Esophagus muscularis mucosa (tissue), 4 donors: ENCODE measurements at regions not wholly inside any gene's neighbourhood (a gene's known extent, or its start where the extent isn't known, plus 50 kb on each side); places are given as distances from the start of the nearest gene placed in this dataset.

Experiments
- EP300 ChIP-seq: sonication (generic); formaldehyde crosslinking; IDR thresholded peaks from one replicate; pipeline ENCODE4 v1.6.1; 2017; ENCODE audit warnings: antibody characterized with exemption
- POLR2A ChIP-seq: fragments of 450-650 bp; IDR thresholded peaks from one replicate; pipeline ENCODE4 v1.6.1; 2017; ENCODE audit warnings: antibody characterized with exemption, moderate library complexity, mild to moderate bottlenecking, low read depth
- POLR2AphosphoS5 ChIP-seq, 2 donors: sonication (generic); formaldehyde crosslinking; IDR thresholded peaks; one replicate each; pipeline ENCODE4 v1.6.1; 2017; ENCODE audit warnings: antibody characterized with exemption in 2 of 2
- TF ChIP-seq, protein P1 (sequence below), 3 experiments: fragments of 200-600 bp in 2 of 3; fragments of 450-650 bp in 1 of 3; sonication (generic) in 2 of 3; IDR thresholded peaks; one replicate each; pipeline ENCODE4 v1.5.1; 2017 to 2019; ENCODE audit warnings: antibody characterized with exemption in 3 of 3, mild to moderate bottlenecking in 2 of 3, moderate library complexity in 1 of 3

DNA sequence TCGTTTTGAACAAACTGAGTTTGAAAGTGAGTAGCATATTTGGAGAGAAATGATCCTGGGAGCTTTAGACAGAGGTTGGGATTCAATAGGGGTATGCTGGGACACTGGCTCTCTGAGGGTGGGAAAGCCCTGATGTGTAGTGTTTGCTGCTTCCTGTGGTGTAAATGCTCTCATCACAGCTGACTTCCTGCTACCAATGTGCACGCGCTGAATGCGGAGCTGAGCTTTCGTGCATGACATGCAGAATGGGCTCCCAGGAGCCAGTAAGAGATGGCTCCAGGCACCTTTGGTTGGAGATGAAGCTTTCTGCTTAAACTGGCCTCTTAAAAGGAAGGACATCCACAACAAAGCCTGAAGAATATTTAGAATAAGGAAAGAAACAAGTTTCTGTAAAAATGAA is 224.1 kb upstream of the CCDC150 start:
- TF ChIP-seq POLR2AphosphoS5 (IDR thresholded peaks at IDR 0.05) (no peak), POLR2A (no peak), EP300 (no peak)
- TF ChIP-seq, protein P1, sequence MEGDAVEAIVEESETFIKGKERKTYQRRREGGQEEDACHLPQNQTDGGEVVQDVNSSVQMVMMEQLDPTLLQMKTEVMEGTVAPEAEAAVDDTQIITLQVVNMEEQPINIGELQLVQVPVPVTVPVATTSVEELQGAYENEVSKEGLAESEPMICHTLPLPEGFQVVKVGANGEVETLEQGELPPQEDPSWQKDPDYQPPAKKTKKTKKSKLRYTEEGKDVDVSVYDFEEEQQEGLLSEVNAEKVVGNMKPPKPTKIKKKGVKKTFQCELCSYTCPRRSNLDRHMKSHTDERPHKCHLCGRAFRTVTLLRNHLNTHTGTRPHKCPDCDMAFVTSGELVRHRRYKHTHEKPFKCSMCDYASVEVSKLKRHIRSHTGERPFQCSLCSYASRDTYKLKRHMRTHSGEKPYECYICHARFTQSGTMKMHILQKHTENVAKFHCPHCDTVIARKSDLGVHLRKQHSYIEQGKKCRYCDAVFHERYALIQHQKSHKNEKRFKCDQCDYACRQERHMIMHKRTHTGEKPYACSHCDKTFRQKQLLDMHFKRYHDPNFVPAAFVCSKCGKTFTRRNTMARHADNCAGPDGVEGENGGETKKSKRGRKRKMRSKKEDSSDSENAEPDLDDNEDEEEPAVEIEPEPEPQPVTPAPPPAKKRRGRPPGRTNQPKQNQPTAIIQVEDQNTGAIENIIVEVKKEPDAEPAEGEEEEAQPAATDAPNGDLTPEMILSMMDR (IDR thresholded peaks at IDR 0.05) = no peak
